GM18873 (cell line): ENCODE measurements at regions not wholly inside any gene's neighbourhood (a gene's known extent, or its start where the extent isn't known, plus 50 kb on each side); places are given as distances from the start of the nearest gene placed in this dataset.

ENCODE experiments used
- ATAC-seq: cut with Tn5 transposase; IDR thresholded peaks from one replicate; pipeline ENCODE4 v1.9.1; 2021; ENCODE audit warnings: mild to moderate bottlenecking, moderate library complexity, moderate number of reproducible peaks; ENCODE audit not compliant: unreplicated experiment, low FRiP score

DNA sequence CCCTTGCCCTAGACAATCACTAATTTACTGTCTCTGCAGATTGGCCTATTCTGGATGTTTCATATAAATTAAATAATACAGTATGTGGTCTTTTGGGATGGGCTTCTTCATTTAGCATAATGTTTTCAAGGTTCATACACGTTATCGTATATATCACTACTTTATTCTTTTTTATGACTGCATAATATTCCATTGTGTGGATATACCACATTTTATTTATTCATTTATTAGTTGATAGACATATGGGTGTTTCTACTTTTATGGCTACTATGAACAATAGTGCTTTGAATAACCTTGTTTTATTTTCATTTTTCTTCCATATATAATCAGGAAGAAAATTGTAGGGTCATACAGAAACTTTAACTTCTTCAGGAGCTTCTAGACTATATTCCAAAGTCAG, 108.5 kb upstream of the PAPPA start:
- no peak for ATAC-seq

DNA sequence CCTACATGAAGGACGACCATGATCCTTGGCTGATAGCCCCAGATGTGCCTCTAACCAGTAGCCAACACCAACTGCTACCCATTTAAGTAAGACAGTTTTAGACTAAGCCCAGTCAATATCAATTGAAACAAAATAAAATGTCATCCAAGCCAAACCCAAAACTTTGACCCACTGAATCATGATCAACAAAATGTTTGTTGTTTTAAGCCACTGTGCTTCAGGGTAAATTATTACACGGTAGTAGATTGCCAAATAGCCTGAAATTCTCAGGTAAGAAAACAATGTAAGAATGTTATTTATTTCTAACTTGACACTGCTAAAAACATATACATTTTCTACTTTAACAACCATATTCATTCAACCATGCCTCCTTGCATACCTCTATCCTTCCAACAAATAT, 105.5 kb upstream of the PAPPA start:
- no peak for ATAC-seq

DNA sequence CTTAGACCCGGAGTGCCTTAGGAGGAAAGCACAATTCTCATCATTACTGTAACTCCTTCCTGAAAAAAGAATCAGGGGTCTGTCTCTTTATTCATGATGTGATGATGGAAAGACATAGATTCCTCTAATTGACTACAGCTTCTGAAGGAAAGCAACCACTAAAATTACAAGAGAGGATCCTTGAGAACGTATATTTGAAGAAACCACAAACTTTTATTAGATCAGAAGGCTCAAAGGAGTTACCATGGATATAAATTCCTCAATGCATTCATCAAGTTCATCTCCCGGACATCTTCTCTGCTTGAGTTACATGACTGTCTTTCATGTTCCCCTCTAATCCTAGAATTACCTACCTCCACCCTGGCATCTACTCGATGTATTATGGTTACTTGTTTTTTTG, 104.1 kb upstream of the PAPPA start:
- ATAC-seq = no peak

DNA sequence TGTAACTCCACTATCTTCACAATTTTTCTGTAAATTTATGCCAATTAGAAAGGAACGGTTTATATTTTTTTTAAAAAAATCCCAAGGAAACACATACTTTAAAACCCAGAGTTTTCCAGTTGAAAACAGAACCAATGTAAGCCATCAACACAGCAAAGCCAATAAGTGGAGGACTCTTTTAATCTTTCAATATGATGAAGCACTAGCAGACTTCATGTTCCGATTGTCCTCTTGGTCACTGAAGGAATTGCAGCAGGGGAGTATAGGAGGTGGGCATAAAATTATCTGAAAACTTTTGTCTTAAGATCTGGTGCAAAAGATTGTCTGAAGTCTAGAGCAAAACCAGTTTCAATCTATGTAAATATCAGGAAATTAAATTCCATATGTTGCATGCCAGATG, 102.1 kb upstream of the PAPPA start:
- ATAC-seq = no peak

DNA sequence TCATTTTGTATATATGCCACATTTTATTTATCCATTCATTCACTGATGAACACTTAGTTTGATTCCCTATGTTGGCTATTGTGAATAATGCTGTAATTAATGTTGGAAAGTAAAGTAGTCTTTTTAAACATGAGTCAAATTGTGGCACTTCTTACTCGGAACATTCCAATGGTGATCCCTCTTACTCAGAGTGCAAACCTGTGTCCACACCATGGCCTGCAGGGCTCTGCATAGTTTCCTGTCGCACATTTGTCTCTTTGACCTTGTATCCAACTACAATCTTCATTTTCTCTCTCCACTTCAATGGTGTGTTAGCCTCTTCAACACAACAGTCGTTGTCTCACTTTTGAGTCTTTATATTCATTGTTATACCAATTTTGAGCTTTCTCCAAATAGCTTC, 98.1 kb upstream of the PAPPA start:
- no peak for ATAC-seq

DNA sequence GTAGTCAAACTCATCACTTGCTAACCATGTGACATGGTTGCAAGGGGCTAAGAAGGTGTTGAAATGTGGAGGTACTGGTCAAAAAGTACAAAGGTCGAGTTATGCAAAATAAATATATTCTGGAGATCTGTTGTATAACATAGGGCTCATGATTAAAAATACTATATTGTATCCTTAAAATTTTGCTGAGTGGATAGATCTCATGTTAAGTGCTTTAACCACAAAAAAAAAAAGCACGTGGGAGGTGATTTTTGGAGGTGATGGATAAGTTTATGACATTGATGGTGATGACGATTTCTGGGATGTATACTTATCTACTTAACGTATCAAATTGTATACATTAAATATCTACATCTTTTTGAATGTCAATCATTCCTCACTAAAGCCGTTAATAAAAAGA, 96.2 kb upstream of the PAPPA start:
- ATAC-seq = no peak

DNA sequence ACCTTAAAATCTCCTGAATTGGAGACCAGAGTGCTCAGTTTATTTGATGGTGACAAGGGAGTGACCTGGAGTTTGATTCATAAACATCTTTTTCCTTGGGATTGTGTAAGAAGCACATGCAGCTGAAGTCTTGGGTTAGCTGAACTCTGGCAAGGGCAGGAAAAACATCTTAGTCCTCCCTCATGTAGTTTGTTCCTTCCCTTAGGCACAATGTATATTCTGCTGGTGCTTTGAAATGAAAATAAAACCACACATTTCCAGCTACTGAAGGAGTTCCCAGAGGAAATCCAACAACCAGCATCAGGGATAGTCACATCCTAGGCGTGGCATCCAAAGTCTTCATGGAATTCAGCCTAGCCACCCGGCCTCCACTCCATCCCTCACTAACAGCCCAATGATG, 95.2 kb upstream of the PAPPA start:
- no peak for ATAC-seq

DNA sequence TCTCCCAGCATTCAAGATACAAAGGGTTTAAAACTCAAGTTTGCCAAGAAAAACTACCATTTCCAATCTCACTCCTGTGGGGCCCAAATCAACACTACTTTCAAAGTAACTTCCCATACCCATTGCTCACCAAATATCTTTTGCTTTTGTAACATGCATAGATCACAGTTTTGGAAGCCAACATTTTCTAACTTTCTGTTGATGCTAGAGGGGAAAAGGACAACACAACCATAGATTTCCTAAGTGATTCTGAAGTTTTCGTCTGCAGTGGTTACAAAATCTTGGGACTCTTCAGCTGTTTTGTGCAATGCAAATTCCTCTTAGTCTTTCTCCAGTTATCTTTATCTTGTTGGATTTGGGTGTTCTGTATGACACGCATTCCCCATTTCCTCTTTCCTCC, 94.1 kb upstream of the PAPPA start:
- no peak for ATAC-seq

DNA sequence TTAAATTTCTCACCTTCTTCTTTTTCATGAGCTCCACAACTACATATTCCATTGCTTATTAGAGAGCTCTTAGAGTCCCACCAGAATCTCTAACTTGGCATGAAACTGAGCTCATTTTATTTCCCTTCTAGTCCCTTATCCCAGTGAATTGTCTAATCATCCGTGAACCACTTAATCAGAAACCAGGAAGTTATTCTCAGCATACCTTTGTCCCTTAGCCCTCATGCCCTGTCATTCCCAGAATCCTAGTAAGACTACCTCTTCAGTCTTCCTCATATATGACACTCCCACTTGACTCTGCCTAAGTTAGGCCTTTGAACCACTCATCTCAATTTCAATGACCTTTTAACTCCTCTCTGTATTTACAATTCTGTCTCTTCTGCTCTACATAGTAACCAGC, 93.0 kb upstream of the PAPPA start:
- no peak for ATAC-seq

DNA sequence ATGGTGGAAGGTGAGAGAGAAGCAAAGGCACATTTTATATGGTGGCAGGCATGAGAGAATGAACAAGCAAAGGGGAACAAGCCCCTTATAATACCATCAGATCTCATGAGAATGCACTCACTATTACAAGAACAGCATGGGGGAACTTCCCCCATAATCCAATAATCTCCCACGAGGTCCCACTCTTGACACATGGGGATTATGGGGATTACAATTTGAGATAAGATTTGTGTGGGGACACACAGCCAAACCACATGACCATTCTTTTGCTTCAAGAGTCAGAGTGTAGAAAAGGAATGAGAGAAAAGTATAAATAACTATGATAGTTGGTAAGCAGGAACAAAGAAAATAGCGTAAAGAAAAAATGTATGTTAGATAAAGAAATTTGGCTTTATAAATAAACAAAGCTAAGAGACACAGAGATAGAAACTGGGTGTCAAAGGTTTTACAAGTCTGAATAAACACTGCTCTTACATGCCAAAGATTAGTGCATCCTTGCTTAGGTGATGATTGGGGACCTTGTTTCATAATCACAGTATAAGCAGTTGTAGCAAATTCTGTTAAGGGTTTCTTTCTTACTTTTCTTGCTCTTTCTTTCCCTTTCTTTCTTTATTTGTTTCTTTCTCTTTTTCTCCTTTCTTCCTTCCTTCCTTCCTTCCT, 91.9 kb upstream of the PAPPA start:
- no peak for ATAC-seq

DNA sequence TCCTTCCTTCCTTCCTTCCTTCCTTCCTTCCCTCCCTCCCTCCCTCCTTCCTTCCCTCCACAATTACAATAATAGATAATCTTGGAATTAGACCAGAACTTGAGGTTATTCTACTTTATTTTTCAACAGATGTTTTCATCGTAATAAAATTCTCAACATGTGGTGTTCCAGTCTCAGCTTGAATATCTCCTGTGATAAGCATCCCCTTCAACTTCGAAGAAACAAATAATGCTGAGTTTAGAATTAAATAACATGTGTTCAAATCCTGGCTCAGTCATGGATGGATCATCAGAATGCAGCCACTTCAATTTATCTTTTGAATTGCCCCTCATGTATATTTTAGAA, 91.4 kb upstream of the PAPPA start:
- no peak for ATAC-seq

DNA sequence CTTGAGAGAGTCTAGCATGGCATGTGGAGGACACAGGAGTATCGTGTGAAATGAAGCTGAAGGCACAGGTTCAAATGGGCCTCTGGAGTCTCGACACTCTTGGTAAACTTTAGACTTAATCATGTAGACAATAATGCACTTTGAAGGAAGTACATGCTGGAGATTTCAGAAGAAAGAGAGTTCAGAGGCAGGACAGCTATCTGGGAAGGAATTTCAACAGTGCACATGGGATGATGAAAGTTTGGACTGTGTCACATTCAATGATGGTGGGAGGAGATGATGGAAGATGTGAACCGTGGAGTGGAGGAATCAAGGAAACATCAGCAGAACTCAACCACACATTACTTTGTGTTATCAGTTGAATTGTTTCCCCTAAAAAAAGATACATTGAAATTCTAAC, 88.6 kb upstream of the PAPPA start:
- no peak for ATAC-seq

DNA sequence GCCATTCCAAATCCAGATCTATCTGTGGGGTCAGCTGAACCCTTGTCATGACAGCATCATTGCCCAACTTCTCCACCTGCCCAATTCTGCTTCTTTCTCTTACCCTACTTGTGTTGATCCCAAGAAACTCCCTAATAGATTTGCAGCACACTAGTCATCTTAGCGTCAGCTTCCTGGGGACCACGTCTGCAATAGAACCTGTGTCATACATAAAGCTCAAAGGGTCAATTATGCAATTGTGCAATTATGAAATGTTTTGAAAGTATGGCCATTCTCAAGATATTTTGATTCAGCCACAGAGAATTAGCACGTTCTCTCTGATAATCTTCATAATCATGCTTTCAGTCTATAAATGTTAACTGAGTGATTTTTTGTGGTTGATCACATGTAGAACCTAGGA, 87.4 kb upstream of the PAPPA start:
- ATAC-seq = no peak

DNA sequence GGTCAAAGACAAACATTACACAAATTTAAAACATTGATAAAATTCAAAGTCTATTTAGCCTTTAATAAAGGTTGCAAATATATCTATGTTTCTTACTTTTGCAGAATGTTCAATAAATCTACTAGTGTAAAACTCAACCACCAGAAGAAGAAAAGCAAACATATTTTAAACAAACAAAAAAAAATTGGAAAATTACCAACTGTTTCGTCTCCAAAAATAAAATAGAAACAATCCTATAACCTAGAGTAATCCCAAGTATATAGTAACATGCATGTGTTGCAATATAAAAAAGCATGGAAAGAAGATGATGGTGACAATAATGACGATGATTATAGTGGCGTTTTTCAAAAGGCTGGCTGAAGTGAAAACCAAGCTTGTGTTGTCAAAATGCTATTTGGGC, 86.0 kb upstream of the PAPPA start:
- ATAC-seq = no peak

DNA sequence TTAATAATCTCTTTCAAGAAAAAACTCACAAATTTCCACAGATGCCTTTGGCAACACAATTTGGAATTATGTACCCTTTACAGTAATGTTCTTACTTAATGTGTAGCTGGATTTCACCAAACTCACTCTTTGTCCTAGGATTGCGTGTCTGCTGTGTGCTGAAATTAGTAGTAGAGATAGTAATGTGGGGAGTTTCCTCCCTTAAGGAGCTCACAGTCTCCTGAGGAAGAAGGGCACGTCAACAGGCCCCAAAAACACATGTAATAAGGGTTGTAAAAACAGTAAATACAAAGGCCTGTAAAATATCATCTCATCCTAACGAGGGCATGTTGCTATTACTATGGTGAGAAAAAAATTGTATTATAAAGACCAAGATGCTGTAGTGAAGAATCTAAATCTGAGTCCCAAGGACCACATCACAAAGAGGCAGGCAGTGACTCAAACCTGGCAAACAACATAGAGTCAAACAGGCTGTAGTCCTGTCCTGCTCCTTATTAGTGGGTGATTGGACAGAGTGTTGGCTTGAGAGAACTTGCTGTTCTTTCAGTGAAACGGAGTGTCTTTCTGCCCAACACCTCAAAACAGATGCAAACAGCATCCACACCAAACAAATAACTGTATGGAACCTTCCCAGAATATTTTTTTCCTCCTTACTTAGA, 83.2 kb upstream of the PAPPA start:
- no peak for ATAC-seq

DNA sequence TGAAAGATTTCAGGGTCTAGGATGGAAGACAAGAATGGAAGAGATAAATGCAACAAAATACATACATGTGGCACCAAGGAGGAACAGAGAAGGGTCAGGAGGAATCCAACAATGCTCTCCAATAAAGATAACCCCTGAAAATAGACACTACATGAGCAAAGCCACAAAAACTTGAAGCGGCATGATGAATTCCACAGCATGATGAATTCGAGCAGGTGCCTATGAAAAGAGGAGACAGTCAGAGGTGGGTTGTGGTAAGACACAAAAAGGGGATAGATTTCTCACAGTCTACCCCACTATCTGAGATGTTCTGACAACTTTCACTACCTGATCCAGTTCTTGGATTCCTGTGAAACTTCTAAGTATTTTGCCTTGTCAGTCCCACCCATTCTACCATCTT, 81.5 kb upstream of the PAPPA start:
- no peak for ATAC-seq

DNA sequence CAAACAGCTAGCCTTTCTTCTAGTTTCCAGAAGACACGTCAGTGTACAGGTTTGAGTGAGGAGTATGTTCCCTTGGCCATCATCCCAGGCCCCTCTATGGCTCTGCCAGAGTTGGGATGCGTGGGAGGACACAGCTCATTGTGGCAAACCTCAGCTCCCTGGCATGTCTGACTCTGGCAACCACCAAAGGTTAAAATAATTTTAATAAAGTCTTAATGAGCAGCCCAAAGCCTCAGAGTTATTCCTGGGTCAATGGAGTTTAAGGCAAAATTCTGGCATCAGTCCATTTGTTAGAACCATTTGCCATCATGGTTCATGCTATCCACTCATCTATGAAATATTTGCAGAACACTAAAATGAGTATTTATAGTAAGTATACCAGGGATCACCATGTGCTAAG, 79.8 kb upstream of the PAPPA start:
- ATAC-seq = no peak

DNA sequence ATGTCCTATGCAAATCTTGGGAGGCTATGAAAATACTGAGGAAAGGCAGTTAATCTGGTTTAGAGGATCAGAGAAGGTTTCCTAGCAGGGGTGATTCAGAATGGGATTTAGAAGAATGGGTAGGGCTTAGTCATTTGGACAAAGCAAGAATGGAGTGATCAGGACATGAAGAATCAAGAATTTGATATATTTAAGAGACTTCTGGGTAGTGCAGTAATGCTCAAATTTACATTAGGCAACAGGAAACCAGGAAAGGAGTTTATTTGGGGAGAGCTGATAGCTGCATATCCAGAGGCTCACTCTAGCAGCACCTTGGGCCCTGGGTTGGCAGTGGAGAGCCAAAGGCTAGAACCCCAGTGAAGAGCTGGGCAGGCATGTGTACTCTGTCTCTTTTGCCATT, 78.9 kb upstream of the PAPPA start:
- ATAC-seq = no peak

DNA sequence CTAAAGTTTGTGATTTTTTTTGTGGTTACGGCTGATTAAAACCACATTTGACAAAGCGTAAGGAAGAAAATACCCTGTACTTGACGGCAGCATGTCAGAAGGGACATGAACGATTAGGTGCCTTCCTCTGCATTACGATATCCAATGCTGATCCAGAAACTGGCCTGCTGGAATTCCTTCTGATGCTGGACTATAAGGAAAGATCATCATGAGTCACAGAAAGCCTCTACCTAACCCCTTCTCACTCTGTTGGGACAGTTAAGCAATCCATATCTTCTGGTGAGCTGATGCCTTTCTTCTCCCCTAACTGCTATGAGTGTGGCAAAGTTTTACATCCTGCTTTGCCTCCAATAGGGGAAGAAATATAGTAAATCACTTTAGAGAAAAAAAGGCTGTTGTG, 78.4 kb upstream of the PAPPA start:
- no peak for ATAC-seq

DNA sequence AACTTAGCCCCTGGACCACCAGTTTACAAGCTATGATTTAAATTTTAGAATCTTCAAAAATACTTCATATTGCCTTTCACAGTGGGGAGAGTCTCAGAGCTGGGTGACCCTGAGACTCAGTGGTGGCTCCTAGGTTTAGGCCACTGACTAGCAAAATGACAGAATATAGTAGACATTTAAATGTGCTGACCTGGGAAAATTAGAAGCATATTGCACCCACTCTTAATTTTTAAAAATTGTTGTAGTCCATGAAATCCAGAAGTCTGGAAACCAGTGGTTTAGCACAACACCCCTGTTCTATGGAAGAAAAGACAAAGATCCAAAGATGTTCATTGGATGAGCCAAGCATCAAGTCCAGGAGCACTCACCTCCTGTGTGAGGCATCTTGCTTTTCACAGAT, 75.0 kb upstream of the PAPPA start:
- ATAC-seq = no peak

DNA sequence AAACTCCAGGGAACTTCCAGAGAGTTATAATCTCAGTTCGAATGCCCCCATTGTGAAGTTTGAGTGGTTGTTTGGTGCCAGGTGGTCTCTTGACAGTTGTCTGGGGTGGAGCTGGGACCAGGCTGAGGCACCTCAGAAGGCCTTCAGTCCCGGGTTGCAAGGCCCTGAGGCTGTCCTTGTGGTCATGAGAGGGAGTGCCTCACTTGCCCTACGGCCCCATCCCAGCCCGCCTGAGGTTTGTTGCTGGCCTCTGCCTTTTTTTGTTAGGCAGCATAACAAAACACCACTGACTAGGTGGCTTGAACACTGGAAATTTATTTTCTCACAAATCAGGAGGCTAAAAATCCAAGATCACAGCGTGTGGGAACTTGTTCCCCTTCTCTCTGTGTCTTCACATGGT, 73.0 kb upstream of the PAPPA start:
- ATAC-seq = no peak

DNA sequence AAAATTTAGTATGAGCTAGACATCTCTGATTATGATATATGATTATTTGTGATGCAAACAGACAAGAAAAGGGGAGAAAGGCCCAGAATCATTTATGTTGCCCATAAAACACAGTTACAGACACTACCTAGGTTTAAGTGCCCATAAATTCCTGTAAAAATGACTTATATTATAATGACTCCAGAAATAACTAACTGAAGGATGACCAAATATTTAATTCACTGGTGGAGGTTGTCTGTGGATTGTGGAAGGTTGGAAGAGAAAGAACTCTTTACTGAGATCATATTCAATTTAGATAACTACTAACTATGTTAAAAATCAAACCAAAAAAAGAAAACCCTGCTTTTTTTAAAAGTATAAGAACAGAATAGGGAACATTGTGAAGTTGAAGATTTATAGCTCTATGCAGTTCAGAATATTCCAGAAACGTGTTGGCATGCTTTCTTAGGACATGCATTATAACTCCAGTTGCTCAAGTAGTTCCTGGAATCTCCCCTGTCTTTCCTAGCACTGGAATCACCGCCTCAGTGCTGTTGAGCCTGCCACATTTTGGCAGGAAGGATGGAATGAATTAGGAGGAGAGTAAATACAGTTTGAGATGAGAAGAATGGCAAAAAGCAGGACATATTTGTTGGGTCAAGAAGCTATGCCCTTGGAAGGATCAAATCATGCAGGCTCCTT, 72.0 kb upstream of the PAPPA start:
- ATAC-seq = no peak
